ENCODE measurements at regions not wholly inside any gene's neighbourhood (a gene's known extent, or its start where the extent isn't known, plus 50 kb on each side); places are given as distances from the start of the nearest gene placed in this dataset.

GRCh38 chr6:148075352-148075751, 267.3 kb upstream of the SASH1 start:
- H3K27ac Mint-ChIP-seq (ENCODE audit: unreplicated experiment) = no peak overlapping the region
- DNase-seq (ENCODE audit: extremely low spot score, unreplicated experiment) = no peak
- H3K9me3 Mint-ChIP-seq (ENCODE audit: unreplicated experiment) = no peaks in the 10 kb centered on the region
- peaks cover 3% of the 10 kb centered on the region for H3K36me3 Mint-ChIP-seq (ENCODE audit: unreplicated experiment)
- no peaks in the 10 kb centered on the region for H3K27me3 Mint-ChIP-seq (ENCODE audit: unreplicated experiment)
- H3K4me3 Mint-ChIP-seq (ENCODE audit: unreplicated experiment) = no peak overlapping the region
- peaks cover 5% of the 10 kb centered on the region for H3K4me1 Mint-ChIP-seq (ENCODE audit: unreplicated experiment)
- no peak for TF ChIP-seq CTCF (IDR thresholded peaks at IDR 0.05)

GRCh38 chr6:148076051-148076450, 266.6 kb upstream of the SASH1 start:
- Mint-ChIP-seq H3K4me3 (ENCODE audit: unreplicated experiment) (no peak overlapping the region), H3K27ac (ENCODE audit: unreplicated experiment) (no peak overlapping the region), H3K4me1 (ENCODE audit: unreplicated experiment) (peaks cover 5% of the 10 kb centered on the region), H3K9me3 (ENCODE audit: unreplicated experiment) (no peaks in the 10 kb centered on the region), H3K27me3 (ENCODE audit: unreplicated experiment) (no peaks in the 10 kb centered on the region), H3K36me3 (ENCODE audit: unreplicated experiment) (peaks cover 3% of the 10 kb centered on the region)
- DNase-seq (ENCODE audit: extremely low spot score, unreplicated experiment) = no peak
- TF ChIP-seq CTCF (IDR thresholded peaks at IDR 0.05) = no peak

GRCh38 chr6:148080315-148080714, 262.3 kb upstream of the SASH1 start:
- Mint-ChIP-seq H3K9me3 (ENCODE audit: unreplicated experiment) (no peaks in the 10 kb centered on the region), H3K27me3 (ENCODE audit: unreplicated experiment) (no peaks in the 10 kb centered on the region), H3K4me1 (ENCODE audit: unreplicated experiment) (peaks cover 15% of the 10 kb centered on the region), H3K27ac (ENCODE audit: unreplicated experiment) (no peak overlapping the region), H3K36me3 (ENCODE audit: unreplicated experiment) (no peaks in the 10 kb centered on the region), H3K4me3 (ENCODE audit: unreplicated experiment) (no peak overlapping the region)
- no peak for DNase-seq (ENCODE audit: extremely low spot score, unreplicated experiment)
- no peak for TF ChIP-seq CTCF (IDR thresholded peaks at IDR 0.05)

- H3K4me1 Mint-ChIP-seq (ENCODE audit: unreplicated experiment) = peaks cover 18% of the 10 kb centered on the region
- no peak for DNase-seq (ENCODE audit: extremely low spot score, unreplicated experiment)
- no peak for TF ChIP-seq CTCF (IDR thresholded peaks at IDR 0.05)
- H3K4me3 Mint-ChIP-seq (ENCODE audit: unreplicated experiment) = no peak overlapping the region
- no peaks in the 10 kb centered on the region for H3K27me3 Mint-ChIP-seq (ENCODE audit: unreplicated experiment)
- no peaks in the 10 kb centered on the region for H3K36me3 Mint-ChIP-seq (ENCODE audit: unreplicated experiment)
- no peaks in the 10 kb centered on the region for H3K9me3 Mint-ChIP-seq (ENCODE audit: unreplicated experiment)
- H3K27ac Mint-ChIP-seq (ENCODE audit: unreplicated experiment) = no peak overlapping the region
Measured at GRCh38 chr6:148081076-148081475, 261.6 kb upstream of the SASH1 start.

GRCh38 chr6:148082044-148082443, 260.6 kb upstream of the SASH1 start:
- peaks cover 24% of the 10 kb centered on the region for H3K4me1 Mint-ChIP-seq (ENCODE audit: unreplicated experiment)
- H3K36me3 Mint-ChIP-seq (ENCODE audit: unreplicated experiment) = no peaks in the 10 kb centered on the region
- TF ChIP-seq CTCF (IDR thresholded peaks at IDR 0.05) = no peak
- no peak for DNase-seq (ENCODE audit: extremely low spot score, unreplicated experiment)
- H3K9me3 Mint-ChIP-seq (ENCODE audit: unreplicated experiment) = peaks cover 7% of the 10 kb centered on the region
- no peak overlapping the region for H3K27ac Mint-ChIP-seq (ENCODE audit: unreplicated experiment)
- no peak overlapping the region for H3K4me3 Mint-ChIP-seq (ENCODE audit: unreplicated experiment)
- no peaks in the 10 kb centered on the region for H3K27me3 Mint-ChIP-seq (ENCODE audit: unreplicated experiment)

Data from osteocyte (in vitro differentiated cells).